OCI-LY7 (cell line): ENCODE measurements at regions not wholly inside any gene's neighbourhood (a gene's known extent, or its start where the extent isn't known, plus 50 kb on each side); places are given as distances from the start of the nearest gene placed in this dataset.

ENCODE experiments used
- BruUV-seq: library from RNA; stranded (reverse); fragments of 400-500 nt; replicated peaks from 2 replicates; lab custom pipeline; 2021; lab: Mats Ljungman, UMichigan
- CTCF ChIA-PET: fragments of 300-600 bp; sonication (Branson Sonifier 250); formaldehyde crosslinking; loops from one replicate; lab custom pipeline; 2022; ENCODE audit warnings: antibody characterized with exemption; ENCODE audit not compliant: unreplicated experiment; lab: Charles Lee
- POLR2A ChIA-PET: fragments of 300-600 bp; sonication (Branson Sonifier 250); formaldehyde crosslinking; loops from one replicate; lab custom pipeline; 2022; ENCODE audit warnings: antibody characterized with exemption; lab: Charles Lee
- DNase-seq: peaks from one replicate; pipeline ENCODE4 v3.0.0-alpha.2; 2015; ENCODE audit warnings: low spot score
- H2AFZ ChIP-seq: fragments of 200-600 bp; sonication (generic), shearing (Covaris generic); 2 replicates; pipeline ENCODE4 v1.6.1; 2014; ENCODE audit warnings: mild to moderate bottlenecking, antibody characterized with exemption, low read length, moderate library complexity
- H3K27ac ChIP-seq: fragments of 200-600 bp; sonication (generic); 2 replicates; pipeline ENCODE4 v1.5.1; 2014; ENCODE audit warnings: mixed run types, low read depth, mild to moderate bottlenecking, moderate library complexity, low read length, inconsistent platforms; ENCODE audit not compliant: poor library complexity, severe bottlenecking
- H3K36me3 ChIP-seq: fragments of 200-600 bp; sonication (generic); 2 replicates; pipeline ENCODE4 v1.6.1; 2014; ENCODE audit warnings: mild to moderate bottlenecking, antibody characterized with exemption, low read length, moderate library complexity, mixed read lengths; ENCODE audit not compliant: insufficient read depth
- H3K4me1 ChIP-seq: fragments of 200-600 bp; sonication (generic); 2 replicates; pipeline ENCODE4 v1.5.1; 2014; ENCODE audit warnings: mild to moderate bottlenecking, low read length; ENCODE audit not compliant: insufficient read depth, poor library complexity, severe bottlenecking
- H3K4me2 ChIP-seq: fragments of 200-600 bp; sonication (generic); 2 replicates; pipeline ENCODE4 v1.6.1; 2014; ENCODE audit warnings: mild to moderate bottlenecking, low read length
- H3K4me3 ChIP-seq: fragments of 200-600 bp; sonication (generic); 2 replicates; pipeline ENCODE4 v1.5.1; 2014; ENCODE audit warnings: mild to moderate bottlenecking, low read depth, low read length; ENCODE audit not compliant: poor library complexity, severe bottlenecking
- H3K79me2 ChIP-seq: fragments of 200-600 bp; sonication (generic); 2 replicates; pipeline ENCODE4 v1.6.1; 2016; ENCODE audit warnings: low read depth, mild to moderate bottlenecking, low read length, moderate library complexity, mixed read lengths; ENCODE audit not compliant: insufficient read depth
- H3K9me2 ChIP-seq: fragments of 200-600 bp; sonication (generic); 2 replicates; pipeline ENCODE4 v1.6.1; 2016; ENCODE audit warnings: mild to moderate bottlenecking, low read length, mixed read lengths; ENCODE audit not compliant: insufficient read depth
- H3K9me3 ChIP-seq: fragments of 200-600 bp; sonication (generic); 2 replicates; pipeline ENCODE4 v1.6.1; 2014; ENCODE audit warnings: mild to moderate bottlenecking, mixed run types, low read length, mixed read lengths
- H4K20me1 ChIP-seq: fragments of 200-600 bp; sonication (generic); 2 replicates; pipeline ENCODE4 v1.6.1; 2014; ENCODE audit warnings: mild to moderate bottlenecking, antibody characterized with exemption, low read length, moderate library complexity, mixed read lengths; ENCODE audit not compliant: insufficient read depth
- EZH2phosphoT487 ChIP-seq: fragments of 200-600 bp; sonication (generic); IDR thresholded peaks from 2 replicates; pipeline ENCODE4 v1.6.1; 2018; ENCODE audit warnings: low read depth, borderline replicate concordance, mild to moderate bottlenecking, mixed run types, antibody characterized with exemption, low read length, moderate library complexity, mixed read lengths
- intact Hi-C: fragments of 100-400 bp; cut with micrococcal nuclease; formaldehyde crosslinking; loops from one replicate; pipeline ENCODE4 v1.10.0; 2022; ENCODE audit not compliant: unreplicated experiment
- TF ChIP-seq, protein P1 (sequence below): fragments of 200-600 bp; sonication (generic); conservative IDR thresholded peaks from 2 replicates; pipeline ENCODE4 v1.5.1; 2014; ENCODE audit warnings: mild to moderate bottlenecking, antibody characterized with exemption, low read length, moderate library complexity, mixed read lengths

DNA sequence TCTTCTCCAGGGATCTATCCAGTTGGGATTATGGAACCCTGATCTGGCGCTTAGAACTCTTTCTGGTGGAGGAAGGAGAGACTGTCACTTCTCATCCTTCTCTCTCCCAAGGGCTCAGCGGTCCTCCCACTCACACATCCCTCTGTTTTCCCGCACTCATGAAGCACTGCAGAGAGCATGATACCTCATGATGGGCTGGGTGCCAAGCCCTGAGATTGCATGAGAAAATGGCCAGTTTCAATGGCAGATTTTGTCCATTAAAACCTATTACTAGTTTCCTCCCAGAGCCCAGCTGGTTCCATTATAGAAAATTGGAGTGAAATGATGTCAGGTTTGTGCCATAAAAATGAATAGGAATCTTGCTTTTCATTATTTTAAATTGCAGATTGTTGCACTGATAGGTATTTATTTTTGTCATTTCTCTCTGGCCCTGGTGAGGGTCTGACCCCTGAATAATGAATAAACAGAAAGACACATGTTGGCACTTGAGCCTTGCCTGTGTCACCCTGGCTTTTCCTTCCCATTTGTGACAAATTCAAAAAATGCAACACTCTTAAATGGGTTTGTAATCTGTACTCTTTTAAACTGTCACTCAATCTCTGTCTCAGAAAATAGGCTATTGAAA is 1151.1 kb downstream of the TYW1 start:
- no peak for TF ChIP-seq EZH2phosphoT487
- TF ChIP-seq, protein P1, sequence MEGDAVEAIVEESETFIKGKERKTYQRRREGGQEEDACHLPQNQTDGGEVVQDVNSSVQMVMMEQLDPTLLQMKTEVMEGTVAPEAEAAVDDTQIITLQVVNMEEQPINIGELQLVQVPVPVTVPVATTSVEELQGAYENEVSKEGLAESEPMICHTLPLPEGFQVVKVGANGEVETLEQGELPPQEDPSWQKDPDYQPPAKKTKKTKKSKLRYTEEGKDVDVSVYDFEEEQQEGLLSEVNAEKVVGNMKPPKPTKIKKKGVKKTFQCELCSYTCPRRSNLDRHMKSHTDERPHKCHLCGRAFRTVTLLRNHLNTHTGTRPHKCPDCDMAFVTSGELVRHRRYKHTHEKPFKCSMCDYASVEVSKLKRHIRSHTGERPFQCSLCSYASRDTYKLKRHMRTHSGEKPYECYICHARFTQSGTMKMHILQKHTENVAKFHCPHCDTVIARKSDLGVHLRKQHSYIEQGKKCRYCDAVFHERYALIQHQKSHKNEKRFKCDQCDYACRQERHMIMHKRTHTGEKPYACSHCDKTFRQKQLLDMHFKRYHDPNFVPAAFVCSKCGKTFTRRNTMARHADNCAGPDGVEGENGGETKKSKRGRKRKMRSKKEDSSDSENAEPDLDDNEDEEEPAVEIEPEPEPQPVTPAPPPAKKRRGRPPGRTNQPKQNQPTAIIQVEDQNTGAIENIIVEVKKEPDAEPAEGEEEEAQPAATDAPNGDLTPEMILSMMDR, result no peak
- Histone ChIP-seq H3K4me3 (no peak overlapping the region), H4K20me1 (no peaks in the 10 kb centered on the region), H3K4me1 (no peaks in the 10 kb centered on the region), H3K79me2 (no peaks in the 10 kb centered on the region), H3K9me3 (no peaks in the 10 kb centered on the region), H3K4me2 (no peak overlapping the region), H3K9me2 (no peaks in the 10 kb centered on the region), H3K36me3 (no peaks in the 10 kb centered on the region), H3K27ac (no peak overlapping the region), H2AFZ (no peak overlapping the region)
- ChIA-PET POLR2A (no interaction called here), CTCF (no interaction called here)
- no TSS peak for BruUV-seq
- intact Hi-C loops, result no loop called here
- DNase-seq, result no peak

- H3K4me2 ChIP-seq, result no peak overlapping the region
- H2AFZ ChIP-seq, result no peak overlapping the region
- ChIA-PET CTCF (no interaction called here), POLR2A (no interaction called here)
- H3K36me3 ChIP-seq, result no peaks in the 10 kb centered on the region
- no peaks in the 10 kb centered on the region for H3K9me2 ChIP-seq
- no peak for DNase-seq
- no peaks in the 10 kb centered on the region for H4K20me1 ChIP-seq
- intact Hi-C loops, result no loop called here
- no peaks in the 10 kb centered on the region for H3K79me2 ChIP-seq
- no peaks in the 10 kb centered on the region for H3K4me1 ChIP-seq
- no peak overlapping the region for H3K4me3 ChIP-seq
- no peak for TF ChIP-seq EZH2phosphoT487
- TF ChIP-seq, protein P1, result no peak
- H3K9me3 ChIP-seq, result no peaks in the 10 kb centered on the region
- no peak overlapping the region for H3K27ac ChIP-seq
- no TSS peak for BruUV-seq
These were observed 1151.8 kb downstream of the TYW1 start for GRCh38 chr7:68148440-68148839.

- H3K4me1 ChIP-seq, result no peaks in the 10 kb centered on the region
- BruUV-seq, result no TSS peak
- H4K20me1 ChIP-seq, result no peaks in the 10 kb centered on the region
- H3K27ac ChIP-seq, result no peak overlapping the region
- POLR2A ChIA-PET, result no interaction called here
- intact Hi-C loops, result no loop called here
- H3K9me3 ChIP-seq, result no peaks in the 10 kb centered on the region
- no peak overlapping the region for H3K4me2 ChIP-seq
- no peaks in the 10 kb centered on the region for H3K36me3 ChIP-seq
- no peak for DNase-seq
- H3K9me2 ChIP-seq, result no peaks in the 10 kb centered on the region
- no peak overlapping the region for H3K4me3 ChIP-seq
- TF ChIP-seq EZH2phosphoT487, result no peak
- TF ChIP-seq, protein P1, result no peak
- no peaks in the 10 kb centered on the region for H3K79me2 ChIP-seq
- H2AFZ ChIP-seq, result no peak overlapping the region
- CTCF ChIA-PET, result no interaction called here
These were observed 1155.6 kb downstream of the TYW1 start for GRCh38 chr7:68152205-68152604.
